Cardiac fibroblast (primary cell): ENCODE measurements at regions not wholly inside any gene's neighbourhood (a gene's known extent, or its start where the extent isn't known, plus 50 kb on each side); places are given as distances from the start of the nearest gene placed in this dataset.
A peak's percentile ranks its signal among the peaks of the same experiment; 100 is the strongest.

Experiments
- DNase-seq, 2 donors: peaks; one replicate each; pipeline versions ENCODE4 v3.0.0 to v3.0.0-alpha.2; 2010; ENCODE audit warnings: low read depth in 2 of 2
- H3K4me3 ChIP-seq, 2 donors: replicated peaks in 1 of 2; 1 replicate in 1 of 2; 2 replicates in 1 of 2; pipeline ENCODE4 v1.5.1; 2011; ENCODE audit warnings: low read depth in 2 of 2, low read length in 2 of 2, mild to moderate bottlenecking in 2 of 2, moderate library complexity in 1 of 2
- TF ChIP-seq, protein P1 (sequence below): IDR thresholded peaks from one replicate; pipeline ENCODE4 v1.5.1; 2011; ENCODE audit warnings: low read depth, mild to moderate bottlenecking, low read length, inconsistent platforms

GRCh38 chr1:82392513-82392912, 591.8 kb downstream of the ADGRL2 start:
- TF ChIP-seq, protein P1, sequence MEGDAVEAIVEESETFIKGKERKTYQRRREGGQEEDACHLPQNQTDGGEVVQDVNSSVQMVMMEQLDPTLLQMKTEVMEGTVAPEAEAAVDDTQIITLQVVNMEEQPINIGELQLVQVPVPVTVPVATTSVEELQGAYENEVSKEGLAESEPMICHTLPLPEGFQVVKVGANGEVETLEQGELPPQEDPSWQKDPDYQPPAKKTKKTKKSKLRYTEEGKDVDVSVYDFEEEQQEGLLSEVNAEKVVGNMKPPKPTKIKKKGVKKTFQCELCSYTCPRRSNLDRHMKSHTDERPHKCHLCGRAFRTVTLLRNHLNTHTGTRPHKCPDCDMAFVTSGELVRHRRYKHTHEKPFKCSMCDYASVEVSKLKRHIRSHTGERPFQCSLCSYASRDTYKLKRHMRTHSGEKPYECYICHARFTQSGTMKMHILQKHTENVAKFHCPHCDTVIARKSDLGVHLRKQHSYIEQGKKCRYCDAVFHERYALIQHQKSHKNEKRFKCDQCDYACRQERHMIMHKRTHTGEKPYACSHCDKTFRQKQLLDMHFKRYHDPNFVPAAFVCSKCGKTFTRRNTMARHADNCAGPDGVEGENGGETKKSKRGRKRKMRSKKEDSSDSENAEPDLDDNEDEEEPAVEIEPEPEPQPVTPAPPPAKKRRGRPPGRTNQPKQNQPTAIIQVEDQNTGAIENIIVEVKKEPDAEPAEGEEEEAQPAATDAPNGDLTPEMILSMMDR: no peak
- H3K4me3 ChIP-seq: no peak overlapping the region
- peak in 1 of 2 donors; percentile 87 for DNase-seq

DNA sequence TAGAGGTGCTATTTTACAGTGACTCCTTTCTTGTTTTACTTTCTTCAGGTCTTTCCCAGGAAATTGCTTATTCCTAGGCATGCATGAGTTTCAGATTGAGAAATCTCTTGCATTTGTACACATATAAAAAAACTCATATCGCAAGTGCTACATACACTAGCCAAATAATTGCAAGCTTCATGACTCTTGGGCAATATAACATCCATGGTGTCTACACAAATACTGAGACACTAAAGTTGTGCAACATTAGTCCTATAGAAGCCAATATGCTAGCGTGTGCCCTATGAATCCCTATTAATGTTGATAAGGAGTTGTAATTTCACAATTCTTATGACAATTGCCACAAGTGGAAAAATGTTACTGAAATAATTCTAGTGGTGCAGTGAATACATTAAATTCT, 591.0 kb downstream of the ADGRL2 start:
- peak; percentile 8 to 63 for DNase-seq
- no peak overlapping the region for H3K4me3 ChIP-seq
- TF ChIP-seq, protein P1: no peak

DNA sequence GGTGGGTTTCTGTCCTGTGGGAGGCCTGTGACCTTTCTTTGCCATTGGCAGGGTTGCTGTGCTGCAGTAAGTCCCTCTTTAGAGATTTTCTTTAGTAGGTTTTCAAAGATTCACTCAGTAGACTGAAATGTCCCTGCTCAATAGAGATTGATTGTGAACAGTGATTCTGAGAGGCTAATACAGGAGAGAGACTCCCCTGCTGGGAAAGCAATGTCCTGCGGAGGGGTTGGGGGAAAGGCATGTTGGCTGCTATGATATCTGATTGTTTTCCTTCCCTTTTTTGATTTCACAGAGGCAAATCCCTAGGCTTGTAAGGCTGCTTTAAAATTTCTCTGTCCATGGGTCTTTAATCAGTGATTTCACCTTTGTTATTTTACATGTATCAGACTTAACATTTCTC, 589.9 kb downstream of the ADGRL2 start:
- no peak overlapping the region for H3K4me3 ChIP-seq
- TF ChIP-seq, protein P1: no peak
- no peak for DNase-seq

DNA sequence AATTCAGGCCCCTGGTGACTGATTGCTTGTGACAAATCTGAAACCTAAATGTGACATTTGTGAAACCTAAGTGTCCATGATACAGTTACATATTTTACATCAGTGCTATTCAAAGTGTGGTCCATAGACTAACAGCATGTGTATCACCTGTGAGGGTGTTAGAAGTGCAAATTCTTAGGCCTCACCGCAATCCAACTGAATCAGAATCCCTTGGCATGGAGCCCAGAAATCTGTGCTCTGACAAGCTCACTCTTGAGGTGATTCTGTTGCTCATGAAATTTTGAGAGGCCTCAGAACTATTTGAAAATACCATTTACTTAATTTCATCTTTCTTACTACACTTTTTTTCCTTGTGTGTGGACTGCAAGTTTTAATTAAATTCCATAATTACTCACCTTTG, 587.9 kb downstream of the ADGRL2 start:
- TF ChIP-seq, protein P1: no peak
- peak; percentile 3 to 73 for DNase-seq
- no peak overlapping the region for H3K4me3 ChIP-seq

DNA sequence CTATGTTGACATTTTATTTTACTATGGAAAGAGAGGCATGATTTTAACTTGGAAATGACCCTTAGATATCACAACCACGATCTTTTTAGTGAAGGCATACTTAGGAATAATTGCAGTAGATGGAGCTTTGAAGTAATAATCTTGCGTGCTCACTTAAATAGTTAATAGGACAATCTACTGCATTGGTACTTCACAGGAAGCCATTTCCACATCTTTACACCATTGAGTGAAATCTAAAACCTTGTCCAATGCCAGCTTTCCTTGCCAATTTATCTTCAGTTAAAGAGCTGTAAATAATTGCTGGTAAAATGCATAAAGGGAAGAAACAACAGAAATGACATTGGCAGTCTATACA, 586.3 kb downstream of the ADGRL2 start:
- no peak overlapping the region for H3K4me3 ChIP-seq
- no peak for DNase-seq
- TF ChIP-seq, protein P1: no peak

DNA sequence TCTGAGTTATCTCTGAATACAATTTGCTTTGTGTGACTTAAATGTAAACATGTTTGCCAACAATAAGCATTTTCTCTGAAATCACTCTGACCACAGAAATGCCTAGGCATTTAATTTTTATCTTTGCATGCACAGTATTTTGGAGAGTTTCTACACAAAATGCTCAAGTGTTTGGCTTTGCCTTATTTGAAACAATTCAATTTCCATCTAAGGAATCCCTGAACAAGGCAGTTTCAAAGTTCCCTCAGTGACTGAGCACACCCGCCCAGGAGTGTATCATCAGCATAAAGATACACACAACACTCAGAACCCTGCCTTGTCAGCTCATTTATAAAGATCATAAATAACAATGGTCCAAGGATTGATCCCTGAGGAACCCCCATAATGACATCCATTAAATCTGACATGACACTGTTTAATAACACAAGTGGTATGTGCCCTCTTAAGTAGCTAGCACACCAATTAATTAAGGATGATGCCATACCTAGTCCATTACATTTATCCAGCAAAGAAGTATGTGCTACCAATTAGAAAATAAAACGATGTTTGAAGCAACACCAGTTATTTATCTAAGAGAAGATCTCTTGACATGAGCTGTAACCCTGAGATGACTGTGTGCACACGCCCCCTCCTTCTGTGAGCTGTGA, 585.8 kb downstream of the ADGRL2 start:
- H3K4me3 ChIP-seq: no peak overlapping the region
- DNase-seq: no peak
- TF ChIP-seq, protein P1: no peak

GRCh38 chr1:82384776-82385175, 584.0 kb downstream of the ADGRL2 start:
- no peak overlapping the region for H3K4me3 ChIP-seq
- TF ChIP-seq, protein P1: no peak
- DNase-seq: no peak
